Tibial artery (tissue), 4 donors: ENCODE measurements at regions not wholly inside any gene's neighbourhood (a gene's known extent, or its start where the extent isn't known, plus 50 kb on each side); places are given as distances from the start of the nearest gene placed in this dataset.
A peak's percentile ranks its signal among the peaks of the same experiment; 100 is the strongest.

Experiments used
- DNase-seq, 2 donors: peaks; one replicate each; pipeline ENCODE4 v3.0.0-alpha.2; 2019
- H3K27ac ChIP-seq, 2 donors: fragments of 200-600 bp; sonication (generic) in 1 of 2; 1 replicate in 1 of 2; 2 replicates in 1 of 2; pipeline ENCODE4 v1.5.1; 2018 to 2019; ENCODE audit warnings: mild to moderate bottlenecking in 1 of 2
- H3K27me3 ChIP-seq, 2 donors: fragments of 200-600 bp; sonication (generic) in 1 of 2; one replicate each; pipeline versions ENCODE4 v1.5.1 to v1.6.0; 2016 to 2019
- H3K36me3 ChIP-seq, 3 donors: fragments of 200-600 bp; sonication (generic) in 2 of 3; one replicate each; pipeline ENCODE4 v1.5.1; 2016 to 2019; ENCODE audit warnings: mild to moderate bottlenecking in 2 of 3
- H3K4me1 ChIP-seq, 4 donors: fragments of 200-600 bp; sonication (generic) in 2 of 4; 1 replicate in 3 of 4; 2 replicates in 1 of 4; pipeline ENCODE4 v1.5.1; 2016 to 2019
- H3K4me3 ChIP-seq, 2 donors: fragments of 200-600 bp; sonication (generic) in 1 of 2; 1 replicate in 1 of 2; 2 replicates in 1 of 2; pipeline ENCODE4 v1.5.1; 2018 to 2019; ENCODE audit warnings: mild to moderate bottlenecking in 2 of 2
- H3K9me3 ChIP-seq, 3 donors: fragments of 200-600 bp; sonication (generic) in 1 of 3; one replicate each; pipeline ENCODE4 v1.5.1; 2016 to 2019
- intact Hi-C: fragments of 100-400 bp; cut with DNase I; formaldehyde crosslinking; loops from one replicate; pipeline ENCODE4 v1.15.0; 2023; ENCODE audit warnings: low total_unique reads
- TF ChIP-seq, protein P1 (sequence below), 2 experiments: fragments of 200-600 bp in 1 of 2; fragments of 450-650 bp in 1 of 2; IDR thresholded peaks; one replicate each; pipeline ENCODE4 v1.5.1; 2017 to 2019; ENCODE audit warnings: antibody characterized with exemption in 2 of 2, mild to moderate bottlenecking in 1 of 2, moderate library complexity in 1 of 2

DNA sequence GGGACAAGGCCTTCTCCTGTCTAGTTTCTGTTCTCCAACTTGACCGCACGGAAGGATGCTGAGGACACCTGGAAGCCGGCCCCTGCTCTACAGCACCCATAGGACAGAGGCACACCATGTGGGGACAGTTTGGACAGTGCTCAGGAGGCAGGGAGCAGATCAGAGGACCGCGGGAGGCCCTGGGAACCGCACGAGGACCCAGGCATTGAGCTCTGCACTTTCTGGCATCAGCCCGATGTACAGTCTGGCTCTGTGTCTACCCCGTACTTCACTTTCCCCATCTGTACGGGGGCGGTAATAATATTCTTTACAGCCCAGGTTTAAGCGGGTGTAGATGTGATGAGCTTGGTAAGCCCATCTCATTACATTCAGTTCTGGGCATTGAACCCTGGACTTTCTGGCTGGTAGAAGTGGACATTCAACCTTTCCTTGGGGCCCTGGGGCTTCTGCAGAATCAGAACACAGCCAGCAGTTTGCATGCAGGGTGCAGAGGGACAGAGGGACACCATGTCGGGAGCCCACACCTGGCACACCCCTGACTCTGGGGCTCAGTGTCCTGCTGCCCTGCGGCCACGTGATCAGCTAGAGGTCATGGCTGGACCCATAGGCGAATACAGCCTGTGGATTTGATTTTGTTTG, 258.7 kb downstream of the SEC14L1 start:
- Histone ChIP-seq H3K4me1 (peaks cover 0 to 67% (median 52%) of the 10 kb centered on the region in 4 donors), H3K4me3 (no peak overlapping the region), H3K27ac (peak overlapping the region; percentile 67 to 71), H3K9me3 (no peaks in the 10 kb centered on the region), H3K27me3 (no peaks in the 10 kb centered on the region), H3K36me3 (peaks cover 9 to 34% (median 13%) of the 10 kb centered on the region in 3 donors)
- TF ChIP-seq, protein P1, sequence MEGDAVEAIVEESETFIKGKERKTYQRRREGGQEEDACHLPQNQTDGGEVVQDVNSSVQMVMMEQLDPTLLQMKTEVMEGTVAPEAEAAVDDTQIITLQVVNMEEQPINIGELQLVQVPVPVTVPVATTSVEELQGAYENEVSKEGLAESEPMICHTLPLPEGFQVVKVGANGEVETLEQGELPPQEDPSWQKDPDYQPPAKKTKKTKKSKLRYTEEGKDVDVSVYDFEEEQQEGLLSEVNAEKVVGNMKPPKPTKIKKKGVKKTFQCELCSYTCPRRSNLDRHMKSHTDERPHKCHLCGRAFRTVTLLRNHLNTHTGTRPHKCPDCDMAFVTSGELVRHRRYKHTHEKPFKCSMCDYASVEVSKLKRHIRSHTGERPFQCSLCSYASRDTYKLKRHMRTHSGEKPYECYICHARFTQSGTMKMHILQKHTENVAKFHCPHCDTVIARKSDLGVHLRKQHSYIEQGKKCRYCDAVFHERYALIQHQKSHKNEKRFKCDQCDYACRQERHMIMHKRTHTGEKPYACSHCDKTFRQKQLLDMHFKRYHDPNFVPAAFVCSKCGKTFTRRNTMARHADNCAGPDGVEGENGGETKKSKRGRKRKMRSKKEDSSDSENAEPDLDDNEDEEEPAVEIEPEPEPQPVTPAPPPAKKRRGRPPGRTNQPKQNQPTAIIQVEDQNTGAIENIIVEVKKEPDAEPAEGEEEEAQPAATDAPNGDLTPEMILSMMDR (IDR thresholded peaks at IDR 0.05), result no peak
- intact Hi-C loops, result no loop called here
- no peak for DNase-seq

DNA sequence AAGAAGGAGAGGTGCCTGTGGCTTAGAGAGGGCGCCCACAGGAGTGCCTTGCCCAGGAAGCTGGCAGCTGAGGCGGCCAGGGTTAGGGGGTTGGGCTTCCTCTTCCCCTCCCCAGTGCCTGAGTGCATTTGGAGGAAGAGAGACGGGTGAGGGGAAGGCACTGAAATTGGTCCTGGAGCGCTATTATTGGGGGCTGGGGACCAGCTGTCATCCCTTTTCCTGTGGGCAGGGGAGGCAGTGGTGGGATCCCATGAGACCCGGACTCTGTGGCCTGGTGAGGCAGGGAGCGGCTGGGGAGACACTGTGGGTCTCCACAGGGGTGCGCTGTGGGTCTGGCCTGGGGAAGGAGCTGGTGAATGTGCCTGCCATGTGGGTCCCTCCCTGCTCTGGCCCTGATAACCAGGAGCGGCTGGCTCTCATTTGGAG, 259.7 kb downstream of the SEC14L1 start:
- peaks cover 9 to 34% (median 13%) of the 10 kb centered on the region in 3 donors for H3K36me3 ChIP-seq
- intact Hi-C loops, result no loop called here
- peaks cover 0 to 70% (median 56%) of the 10 kb centered on the region in 4 donors for H3K4me1 ChIP-seq
- TF ChIP-seq, protein P1 (IDR thresholded peaks at IDR 0.05), result peak; percentile 28 to 46
- no peaks in the 10 kb centered on the region for H3K9me3 ChIP-seq
- DNase-seq, result peak in 1 of 2 donors; percentile 73
- H3K4me3 ChIP-seq, result no peak overlapping the region
- H3K27me3 ChIP-seq, result no peaks in the 10 kb centered on the region
- peak overlapping the region; percentile 67 to 71 for H3K27ac ChIP-seq

DNA sequence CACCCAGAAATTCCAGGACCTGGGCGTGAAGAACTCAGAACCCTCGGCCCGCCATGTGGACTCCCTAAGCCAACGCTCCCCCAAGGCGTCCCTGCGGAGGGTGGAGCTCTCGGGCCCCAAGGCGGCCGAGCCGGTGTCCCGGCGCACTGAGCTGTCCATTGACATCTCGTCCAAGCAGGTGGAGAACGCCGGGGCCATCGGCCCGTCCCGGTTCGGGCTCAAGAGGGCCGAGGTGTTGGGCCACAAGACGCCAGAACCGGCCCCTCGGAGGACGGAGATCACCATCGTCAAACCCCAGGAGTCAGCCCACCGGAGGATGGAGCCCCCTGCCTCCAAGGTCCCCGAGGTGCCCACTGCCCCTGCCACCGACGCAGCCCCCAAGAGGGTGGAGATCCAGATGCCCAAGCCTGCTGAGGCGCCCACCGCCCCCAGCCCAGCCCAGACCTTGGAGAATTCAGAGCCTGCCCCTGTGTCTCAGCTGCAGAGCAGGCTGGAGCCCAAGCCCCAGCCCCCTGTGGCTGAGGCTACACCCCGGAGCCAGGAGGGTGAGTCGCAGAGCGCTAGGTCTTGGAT, 261.5 kb downstream of the SEC14L1 start:
- TF ChIP-seq, protein P1 (IDR thresholded peaks at IDR 0.05), result no peak
- Histone ChIP-seq H3K36me3 (peaks cover 9 to 34% (median 13%) of the 10 kb centered on the region in 3 donors), H3K9me3 (no peaks in the 10 kb centered on the region), H3K27me3 (no peaks in the 10 kb centered on the region), H3K4me1 (peaks cover 4 to 70% (median 61%) of the 10 kb centered on the region in 4 donors), H3K4me3 (no peak overlapping the region), H3K27ac (peak overlapping the region in 1 of 2 donors; percentile 85)
- intact Hi-C loops, result no loop called here
- no peak for DNase-seq

DNA sequence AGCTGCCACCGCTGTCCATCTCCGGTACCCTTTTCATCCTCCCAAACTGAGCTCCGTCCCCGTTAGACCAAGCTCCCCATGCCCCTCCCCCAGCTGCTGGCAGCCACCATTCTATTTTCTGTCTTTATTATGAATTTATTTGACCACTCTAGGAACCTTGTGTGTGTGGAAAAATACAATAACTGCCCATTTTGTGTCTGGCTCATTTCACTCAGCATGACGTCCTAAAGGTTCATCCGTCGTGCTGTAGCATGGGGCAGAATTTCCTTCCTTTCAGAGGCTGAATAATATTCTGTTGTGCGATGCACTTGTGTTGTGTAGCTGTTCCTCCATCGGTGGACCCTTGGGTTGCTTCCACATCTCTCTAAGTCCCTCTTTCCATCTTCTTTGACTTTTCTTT, 263.1 kb downstream of the SEC14L1 start:
- TF ChIP-seq, protein P1 (IDR thresholded peaks at IDR 0.05), result no peak
- DNase-seq, result no peak
- Histone ChIP-seq H3K4me1 (peaks cover 12 to 86% (median 69%) of the 10 kb centered on the region in 4 donors), H3K9me3 (no peaks in the 10 kb centered on the region), H3K27me3 (no peaks in the 10 kb centered on the region), H3K36me3 (peaks cover 9 to 31% (median 13%) of the 10 kb centered on the region in 3 donors), H3K4me3 (no peak overlapping the region), H3K27ac (peak overlapping the region; percentile 85 to 87)
- intact Hi-C loops, result no loop called here

DNA sequence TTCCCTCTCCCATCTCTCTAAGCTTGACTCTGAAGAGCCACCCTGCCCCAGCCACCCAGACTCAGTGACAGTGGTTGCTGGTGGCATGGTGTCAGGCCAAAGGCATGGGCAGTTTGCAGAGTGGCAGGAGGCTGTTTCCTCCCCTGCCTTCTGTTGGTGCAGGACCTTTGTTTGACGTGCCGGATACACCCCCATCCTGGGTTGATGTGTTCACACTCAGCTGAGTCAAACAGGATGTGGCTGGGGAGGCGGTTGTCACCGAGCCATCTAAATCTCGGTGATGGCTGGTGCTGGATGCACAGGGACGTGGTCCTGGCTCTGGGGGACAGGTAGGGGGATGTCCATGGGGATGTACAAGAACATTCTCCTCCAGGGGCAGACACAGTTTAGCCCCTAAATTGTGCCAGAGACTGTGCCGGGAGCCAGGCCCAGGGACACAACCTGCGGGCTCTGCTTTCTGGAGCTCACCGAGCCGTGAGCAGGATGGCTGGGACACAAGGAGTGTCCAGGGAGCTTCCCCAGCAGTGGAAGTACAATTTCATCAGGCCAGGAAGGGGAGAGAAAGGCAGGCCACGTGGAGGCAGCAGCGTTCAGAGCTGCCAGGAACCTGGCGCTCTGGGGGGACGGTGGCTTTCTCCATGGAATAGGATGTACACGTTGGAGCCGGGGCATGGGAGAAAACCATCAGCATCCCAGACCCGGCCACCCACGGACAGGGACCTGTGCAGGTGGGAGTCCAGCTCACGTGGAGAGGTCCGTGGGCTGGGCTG, 264.2 kb downstream of the SEC14L1 start:
- no peak overlapping the region for H3K4me3 ChIP-seq
- intact Hi-C loops, result no loop called here
- no peaks in the 10 kb centered on the region for H3K9me3 ChIP-seq
- peak in 1 of 2 donors; percentile 74 for DNase-seq
- TF ChIP-seq, protein P1 (IDR thresholded peaks at IDR 0.05), result no peak
- peaks cover 9 to 21% (median 13%) of the 10 kb centered on the region in 3 donors for H3K36me3 ChIP-seq
- H3K27me3 ChIP-seq, result no peaks in the 10 kb centered on the region
- H3K27ac ChIP-seq, result peak overlapping the region; percentile 85 to 87
- peaks cover 12 to 86% (median 70%) of the 10 kb centered on the region in 4 donors for H3K4me1 ChIP-seq
